ENCODE measurements at regions not wholly inside any gene's neighbourhood (a gene's known extent, or its start where the extent isn't known, plus 50 kb on each side); places are given as distances from the start of the nearest gene placed in this dataset.

- TF ChIP-seq CTCF (conservative IDR thresholded peaks at IDR 0.05; ENCODE audit: low read length): no peak
- no peak for TF ChIP-seq EZH2phosphoT487 (IDR thresholded peaks at IDR 0.05; ENCODE audit: borderline replicate concordance)
These were observed 132.5 kb upstream of the ID2 start for GRCh38 chr2:8549273-8549922.

Data from Loucy (cell line).